Vagina (tissue), 2 donors: ENCODE measurements at regions not wholly inside any gene's neighbourhood (a gene's known extent, or its start where the extent isn't known, plus 50 kb on each side); places are given as distances from the start of the nearest gene placed in this dataset.

ENCODE experiments used
- CTCF ChIP-seq, 3 experiments: fragments of 450-650 bp in 2 of 3; fragments of 200-600 bp in 1 of 3; sonication (generic) in 1 of 3; IDR thresholded peaks; one replicate each; pipeline ENCODE4 v1.5.1; 2017 to 2019; ENCODE audit warnings: antibody characterized with exemption in 3 of 3, mild to moderate bottlenecking in 2 of 3, moderate library complexity in 2 of 3
- POLR2A ChIP-seq, 2 donors: fragments of 450-650 bp; IDR thresholded peaks; one replicate each; pipeline ENCODE4 v1.6.1; 2017; ENCODE audit warnings: antibody characterized with exemption in 2 of 2, mild to moderate bottlenecking in 2 of 2, moderate library complexity in 2 of 2
- POLR2AphosphoS5 ChIP-seq, 2 donors: sonication (generic); formaldehyde crosslinking; IDR thresholded peaks; one replicate each; pipeline ENCODE4 v1.9.0; 2017; ENCODE audit warnings: antibody characterized with exemption in 2 of 2, mild to moderate bottlenecking in 2 of 2, low read depth in 1 of 2; ENCODE audit not compliant: insufficient read depth in 1 of 2

GRCh38 chr7:79652619-79653018 lies 199.2 kb upstream of the MAGI2 start:
- TF ChIP-seq CTCF (IDR thresholded peaks at IDR 0.05): no peak
- TF ChIP-seq POLR2AphosphoS5 (IDR thresholded peaks at IDR 0.05; ENCODE audit: insufficient read depth in 1 of 2, low read depth in 1 of 2): no peak
- no peak for TF ChIP-seq POLR2A (IDR thresholded peaks at IDR 0.05)
